Ovary (tissue), 7 donors: ENCODE measurements at regions not wholly inside any gene's neighbourhood (a gene's known extent, or its start where the extent isn't known, plus 50 kb on each side); places are given as distances from the start of the nearest gene placed in this dataset.

ENCODE experiments used
- DNase-seq, 5 donors: peaks; one replicate each; pipeline ENCODE4 v3.0.0-alpha.2; 2019 to 2020
- H3K27ac ChIP-seq, 2 donors: fragments of 200-600 bp; one replicate each; pipeline versions ENCODE4 v1.5.1 to v1.8.0; 2019 to 2022
- H3K27me3 ChIP-seq: fragments of 200-600 bp; one replicate; pipeline ENCODE4 v1.8.0; 2022
- H3K36me3 ChIP-seq: fragments of 200-600 bp; sonication (generic); one replicate; pipeline ENCODE4 v1.5.1; 2019
- H3K4me1 ChIP-seq: one replicate; pipeline ENCODE4 v1.8.1; 2013; ENCODE audit warnings: mild to moderate bottlenecking, moderate library complexity; ENCODE audit not compliant: insufficient read depth
- H3K4me3 ChIP-seq: fragments of 200-600 bp; sonication (generic); one replicate; pipeline ENCODE4 v1.5.1; 2017
- H3K9me3 ChIP-seq, 2 donors: fragments of 200-600 bp in 1 of 2; sonication (generic) in 1 of 2; one replicate each; pipeline versions ENCODE4 v1.5.1 to v1.8.1; 2013 to 2019; ENCODE audit warnings: mild to moderate bottlenecking in 1 of 2, moderate library complexity in 1 of 2
- CTCF ChIP-seq, 3 donors: fragments of 450-650 bp in 2 of 3; fragments of 200-600 bp in 1 of 3; IDR thresholded peaks; one replicate each; pipeline versions ENCODE4 v1.5.1 to v1.8.0; 2016 to 2022; ENCODE audit warnings: antibody characterized with exemption in 3 of 3, mild to moderate bottlenecking in 1 of 3
- EP300 ChIP-seq: sonication (generic); formaldehyde crosslinking; IDR thresholded peaks from one replicate; pipeline ENCODE4 v1.6.1; 2017; ENCODE audit warnings: antibody characterized with exemption
- POLR2A ChIP-seq: fragments of 450-650 bp; IDR thresholded peaks from one replicate; pipeline ENCODE4 v1.6.1; 2017; ENCODE audit warnings: antibody characterized with exemption, mild to moderate bottlenecking, moderate library complexity
- WGBS, 3 donors: extraction: QIAGEN DNeasy Blood & Tissue Kit in 1 of 3; methylation state at CpG; one replicate each; pipeline versions ENCODE4 v1.1.5 to v1.1.7; 2013 to 2017; 5-methylcytosine and 5-hydroxymethylcytosine counted together
- intact Hi-C, 4 donors: fragments of 100-400 bp; cut with DNase I; formaldehyde crosslinking; loops; one replicate each; pipeline versions ENCODE4 v1.11.0 to v1.15.1; 2022 to 2023
- donor health status: DM: no; HTN: no; CAD: no; lungs with moderate emphysema.
- donor health status: DM: no; HTN: no; CAD: no.
- donor health status: Bipolar disorder and iron deficiency.
- donor health status: DM: no; HTN: no; CAD: no.
- donor health status: DM: yes; HTN: yes; CAD: no.

- WGBS, 3 donors = 88 to 92% (median 90%) methylated on average over 9 of the region's 9 CpGs
- H3K4me3 ChIP-seq = no peak overlapping the region
- no peaks in the 10 kb centered on the region for H3K4me1 ChIP-seq
- H3K36me3 ChIP-seq = no peaks in the 10 kb centered on the region
- DNase-seq = no peak
- H3K9me3 ChIP-seq = no peaks in the 10 kb centered on the region
- TF ChIP-seq CTCF (IDR thresholded peaks at IDR 0.05) (no peak), EP300 (no peak), POLR2A (no peak)
- no peaks in the 10 kb centered on the region for H3K27me3 ChIP-seq
- intact Hi-C loops = no loop called here
- H3K27ac ChIP-seq = no peak overlapping the region
Observed at GRCh38 chr4:180589575-180589974, 1653.6 kb upstream of the TENM3 start.

- H3K27ac ChIP-seq = no peak overlapping the region
- no peaks in the 10 kb centered on the region for H3K27me3 ChIP-seq
- H3K9me3 ChIP-seq = no peaks in the 10 kb centered on the region
- intact Hi-C loops = no loop called here
- DNase-seq = no peak
- no peak overlapping the region for H3K4me3 ChIP-seq
- no peaks in the 10 kb centered on the region for H3K4me1 ChIP-seq
- H3K36me3 ChIP-seq = no peaks in the 10 kb centered on the region
- 5 to 9% (median 6%) methylated on average over 3 of the region's 3 CpGs for WGBS, 3 donors
- TF ChIP-seq CTCF (IDR thresholded peaks at IDR 0.05) (no peak), EP300 (no peak), POLR2A (no peak)
Observed at GRCh38 chr4:180596888-180597483, 1646.2 kb upstream of the TENM3 start.

GRCh38 chr4:180598281-180598680, 1644.9 kb upstream of the TENM3 start:
- Histone ChIP-seq H3K9me3 (no peaks in the 10 kb centered on the region), H3K27ac (no peak overlapping the region), H3K27me3 (no peaks in the 10 kb centered on the region), H3K4me1 (no peaks in the 10 kb centered on the region), H3K4me3 (no peak overlapping the region), H3K36me3 (no peaks in the 10 kb centered on the region)
- no peak for DNase-seq
- TF ChIP-seq POLR2A (no peak), CTCF (IDR thresholded peaks at IDR 0.05) (no peak), EP300 (no peak)
- intact Hi-C loops = no loop called here

- WGBS, 3 donors = 82 to 94% (median 92%) methylated on average over 2 of the region's 2 CpGs
Observed at GRCh38 chr4:180603791-180604190, 1639.4 kb upstream of the TENM3 start.

More at GRCh38 chr4:180603791-180604190, 1639.4 kb upstream of the TENM3 start:
- H3K4me1 ChIP-seq = no peaks in the 10 kb centered on the region
- intact Hi-C loops = no loop called here
- H3K36me3 ChIP-seq = no peaks in the 10 kb centered on the region
- no peak overlapping the region for H3K4me3 ChIP-seq
- no peaks in the 10 kb centered on the region for H3K27me3 ChIP-seq
- H3K27ac ChIP-seq = no peak overlapping the region
- DNase-seq = no peak
- TF ChIP-seq EP300 = no peak
- TF ChIP-seq CTCF (IDR thresholded peaks at IDR 0.05) = no peak
- no peak for TF ChIP-seq POLR2A
- H3K9me3 ChIP-seq = no peaks in the 10 kb centered on the region
